Lung (tissue), 11 donors: ENCODE measurements at regions not wholly inside any gene's neighbourhood (a gene's known extent, or its start where the extent isn't known, plus 50 kb on each side); places are given as distances from the start of the nearest gene placed in this dataset.

Source experiments
- ATAC-seq: fragments of 200-7000 bp; cut with Tn5 transposase; one replicate; pipeline ENCODE4 v1.9.1; 2020; ENCODE audit warnings: moderate number of reproducible peaks; ENCODE audit not compliant: insufficient read depth, low FRiP score
- DNase-seq, 3 donors: peaks; one replicate each; pipeline ENCODE4 v3.0.0-alpha.2; 2013 to 2017
- H3K27ac ChIP-seq, 2 donors: one replicate each; pipeline ENCODE4 v1.5.1; 2013; ENCODE audit warnings: mild to moderate bottlenecking in 2 of 2, moderate library complexity in 2 of 2, control low read depth in 1 of 2, inconsistent platforms in 1 of 2, low read depth in 1 of 2, low read length in 1 of 2
- H3K27me3 ChIP-seq, 3 donors: one replicate each; pipeline ENCODE4 v1.5.1; 2013; ENCODE audit warnings: low read length in 2 of 3; ENCODE audit not compliant: control insufficient read depth in 3 of 3, insufficient read depth in 3 of 3
- H3K36me3 ChIP-seq, 4 donors: one replicate each; pipeline ENCODE4 v1.5.1; 2013; ENCODE audit warnings: low read length in 4 of 4, mild to moderate bottlenecking in 1 of 4, moderate library complexity in 1 of 4; ENCODE audit not compliant: control insufficient read depth in 4 of 4, insufficient read depth in 4 of 4
- H3K4me1 ChIP-seq, 5 donors: one replicate each; pipeline ENCODE4 v1.5.1; 2013; ENCODE audit warnings: low read length in 5 of 5, mild to moderate bottlenecking in 2 of 5, moderate library complexity in 1 of 5; ENCODE audit not compliant: control insufficient read depth in 5 of 5, insufficient read depth in 5 of 5
- H3K4me3 ChIP-seq: one replicate; pipeline ENCODE4 v1.5.1; 2013; ENCODE audit warnings: mild to moderate bottlenecking, control low read depth, moderate library complexity
- H3K9ac ChIP-seq, 2 donors: one replicate each; pipeline ENCODE4 v1.5.1; 2013; ENCODE audit warnings: low read length in 2 of 2, control low read depth in 1 of 2; ENCODE audit not compliant: insufficient read depth in 1 of 2
- H3K9me3 ChIP-seq, 4 donors: one replicate each; pipeline ENCODE4 v1.5.1; 2013; ENCODE audit warnings: low read length in 3 of 4, mild to moderate bottlenecking in 1 of 4, moderate library complexity in 1 of 4; ENCODE audit not compliant: control insufficient read depth in 4 of 4, insufficient read depth in 3 of 4
- CTCF ChIP-seq: IDR thresholded peaks from 2 replicates; pipeline ENCODE4 v1.5.1; 2012; ENCODE audit warnings: mild to moderate bottlenecking; ENCODE audit errors: control extremely low read depth, extremely low read depth
- WGBS, 2 donors: extraction: QIAGEN DNeasy Blood & Tissue Kit; methylation state at CpG; one replicate each; pipeline ENCODE4 v1.1.7; 2013; 5-methylcytosine and 5-hydroxymethylcytosine counted together
- donor health status: control.
- donor health status: control.
- donor health status: Bipolar disorder and iron deficiency.
- donor health status: healthy.
- donor health status: DM: yes; HTN: yes; CAD: no.

GRCh38 chr9:135033487-135033886, 54.0 kb upstream of the OLFM1 start:
- DNase-seq (no peak), ATAC-seq (no peak)
- no peak overlapping the region for H3K27ac ChIP-seq
- no peak for TF ChIP-seq CTCF
- peaks cover 0 to 3% (median 0%) of the 10 kb centered on the region in 4 donors for H3K9me3 ChIP-seq
- 77 to 89% methylated on average over 7 of the region's 7 CpGs for WGBS, 2 donors
- peaks cover 0 to 6% (median 0%) of the 10 kb centered on the region in 3 donors for H3K27me3 ChIP-seq
- no peaks in the 10 kb centered on the region for H3K36me3 ChIP-seq
- no peak overlapping the region for H3K4me3 ChIP-seq
- H3K4me1 ChIP-seq = no peaks in the 10 kb centered on the region
- H3K9ac ChIP-seq = no peak overlapping the region

GRCh38 chr9:135034106-135034505, 53.4 kb upstream of the OLFM1 start:
- ATAC-seq (no peak), DNase-seq (no peak)
- Histone ChIP-seq H3K27me3 (peaks cover 0 to 6% (median 0%) of the 10 kb centered on the region in 3 donors), H3K9ac (no peak overlapping the region), H3K9me3 (peaks cover 0 to 3% (median 0%) of the 10 kb centered on the region in 4 donors), H3K27ac (no peak overlapping the region), H3K4me1 (no peaks in the 10 kb centered on the region), H3K4me3 (no peak overlapping the region), H3K36me3 (no peaks in the 10 kb centered on the region)
- 84 to 87% methylated on average over 17 of the region's 17 CpGs for WGBS, 2 donors
- no peak for TF ChIP-seq CTCF

- no peak for TF ChIP-seq CTCF
- DNase-seq (no peak), ATAC-seq (no peak)
- H3K9ac ChIP-seq = no peak overlapping the region
- WGBS, 2 donors = 88 to 91% methylated on average over 14 of the region's 14 CpGs
- H3K4me3 ChIP-seq = no peak overlapping the region
- H3K36me3 ChIP-seq = no peaks in the 10 kb centered on the region
- H3K27ac ChIP-seq = no peak overlapping the region
- no peaks in the 10 kb centered on the region for H3K4me1 ChIP-seq
- peaks cover 0 to 3% (median 0%) of the 10 kb centered on the region in 4 donors for H3K9me3 ChIP-seq
- H3K27me3 ChIP-seq = peaks cover 0 to 7% (median 0%) of the 10 kb centered on the region in 3 donors
Measured at GRCh38 chr9:135035781-135036760, 51.4 kb upstream of the OLFM1 start.
